GM21381 (cell line): ENCODE measurements at regions not wholly inside any gene's neighbourhood (a gene's known extent, or its start where the extent isn't known, plus 50 kb on each side); places are given as distances from the start of the nearest gene placed in this dataset.
"Not testable (repeated sequence)": the region's sequence is repeated elsewhere in the genome, so short reads cannot be mapped to it uniquely, and the experiment has no call there.

Experiments used
- ATAC-seq: cut with Tn5 transposase; IDR thresholded peaks from one replicate; pipeline ENCODE4 v1.9.1; 2021; ENCODE audit warnings: mild to moderate bottlenecking, moderate library complexity; ENCODE audit not compliant: unreplicated experiment

GRCh38 chr2:34892256-34892655 is 1293.2 kb upstream of the FAM98A start:
- no peak for ATAC-seq

DNA sequence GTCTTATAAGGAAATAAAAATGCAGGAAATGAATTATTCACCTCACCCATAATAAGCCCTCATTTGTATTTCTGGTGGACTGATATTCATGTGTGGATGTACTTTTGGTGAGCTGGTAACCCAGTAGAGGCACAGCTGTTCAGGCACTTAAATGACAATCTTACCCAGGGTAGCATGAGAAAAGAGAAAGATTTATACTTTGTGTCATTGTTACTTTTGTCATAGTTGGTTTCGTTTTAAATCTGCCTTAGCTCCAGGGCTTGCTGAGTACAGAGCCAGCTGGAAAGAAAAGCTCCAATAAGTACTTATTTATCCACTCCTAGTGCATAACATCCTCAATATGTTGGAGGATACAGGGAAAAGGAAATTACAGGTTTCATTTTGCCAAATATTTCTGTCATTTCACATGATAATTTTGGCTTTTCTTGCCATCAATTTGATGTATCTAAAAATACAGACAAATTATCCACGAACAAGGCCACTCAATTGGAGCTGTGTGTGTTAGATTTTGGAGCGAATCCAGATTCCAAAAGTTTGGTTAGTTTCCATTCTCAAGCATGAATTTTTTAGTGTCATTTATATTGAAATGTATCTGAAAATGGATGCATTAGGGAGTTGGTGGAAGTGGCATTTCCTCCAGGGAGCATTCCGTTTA is 1276.1 kb upstream of the FAM98A start:
- ATAC-seq, result no peak

DNA sequence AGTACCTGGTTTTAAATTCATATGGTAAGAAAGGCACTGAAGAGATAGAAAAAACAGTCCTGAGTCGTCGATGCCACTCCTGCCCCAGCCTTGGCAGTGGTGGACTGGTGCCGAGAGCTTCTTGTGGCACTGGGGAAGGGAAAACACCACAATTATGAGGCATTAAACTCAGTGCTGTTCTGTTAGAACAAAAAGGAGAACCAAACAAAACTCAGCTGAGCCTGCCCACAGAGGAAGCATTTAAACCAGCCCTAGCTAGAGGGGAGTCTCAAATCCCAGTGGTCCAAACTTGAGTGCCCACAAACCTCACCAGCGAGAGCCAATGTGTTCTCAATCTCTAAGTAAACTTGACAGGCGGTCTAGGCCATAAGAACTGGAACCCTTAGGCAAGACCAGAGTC is 1254.5 kb upstream of the FAM98A start:
- ATAC-seq, result no peak

DNA sequence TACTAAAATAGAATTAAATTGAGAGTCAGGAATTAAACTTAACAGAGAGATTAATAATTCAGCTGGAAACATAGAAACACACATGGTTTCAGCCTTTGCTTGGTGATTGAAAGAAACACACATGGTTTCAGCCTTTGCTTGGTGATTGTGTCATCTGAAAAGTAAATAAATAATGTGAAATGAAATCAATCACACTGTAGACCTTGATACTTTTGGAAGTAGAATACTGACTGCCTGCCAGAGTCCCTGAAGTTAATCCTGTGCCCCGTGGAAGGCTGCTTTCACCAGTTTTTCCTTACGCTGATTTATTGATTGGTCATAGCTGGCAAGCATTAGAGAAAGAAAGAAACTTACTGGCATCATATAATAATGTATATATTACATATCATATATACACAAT is 1252.7 kb upstream of the FAM98A start:
- no peak for ATAC-seq

DNA sequence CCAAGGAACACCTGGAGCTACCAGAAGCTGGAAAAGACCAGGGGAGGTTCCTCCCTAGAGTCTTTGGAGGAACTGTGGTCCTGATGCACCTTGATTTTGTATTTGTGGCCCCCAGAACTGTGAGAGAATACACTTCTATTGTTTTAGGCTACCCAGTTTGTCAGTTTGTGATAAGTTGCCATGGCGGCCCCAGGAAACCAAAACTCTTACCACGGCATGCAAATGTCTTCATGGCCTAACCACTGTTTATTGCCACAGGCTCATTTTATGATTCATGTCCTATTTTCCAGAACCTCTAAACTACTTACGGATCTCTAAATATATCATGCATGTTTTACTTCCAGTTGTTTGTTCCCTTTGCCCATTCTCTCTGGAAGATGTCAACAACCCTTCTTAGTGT is 1250.7 kb upstream of the FAM98A start:
- no peak for ATAC-seq

DNA sequence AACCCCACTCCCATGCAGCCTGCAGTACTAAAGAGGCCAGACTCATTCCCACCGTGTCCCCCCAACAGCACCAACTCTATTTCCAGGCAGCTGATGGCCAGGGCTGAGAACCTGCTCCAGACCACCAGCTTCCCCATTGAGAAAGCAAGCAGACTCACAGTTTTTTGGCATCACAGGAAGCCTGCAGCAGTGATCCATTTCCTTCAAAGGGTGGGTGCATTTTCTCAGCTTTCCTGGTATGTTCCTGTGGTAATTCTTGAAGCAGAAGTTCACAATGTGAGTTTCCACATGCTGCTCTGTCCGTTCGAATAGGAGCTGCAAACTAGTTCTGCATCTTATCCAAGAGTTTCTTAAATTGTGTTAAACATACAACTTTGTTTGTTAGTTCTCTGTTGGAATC is 1249.6 kb upstream of the FAM98A start:
- no peak for ATAC-seq

DNA sequence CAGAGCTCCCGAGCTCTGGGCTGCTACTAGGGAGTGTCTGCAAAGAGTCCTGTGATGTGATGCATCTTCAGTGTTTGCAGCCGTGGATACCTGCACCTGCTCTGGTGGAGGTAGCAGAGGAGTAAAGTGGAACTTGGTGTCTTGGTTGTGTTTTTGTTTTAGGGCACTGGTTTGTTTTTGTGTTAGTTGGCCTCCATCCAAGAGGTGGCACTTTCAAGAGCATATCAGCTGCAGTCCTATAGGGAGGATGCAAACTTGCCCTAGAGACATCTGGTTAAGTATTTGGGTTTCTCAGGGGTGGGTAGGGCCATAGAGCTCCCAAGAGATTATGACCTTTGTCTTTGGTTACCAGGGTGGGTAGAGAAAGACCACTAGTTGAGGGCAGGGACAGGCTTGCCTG is 1249.0 kb upstream of the FAM98A start:
- no peak for ATAC-seq

GRCh38 chr2:34844629-34845028 is 1245.5 kb upstream of the FAM98A start:
- no peak for ATAC-seq

DNA sequence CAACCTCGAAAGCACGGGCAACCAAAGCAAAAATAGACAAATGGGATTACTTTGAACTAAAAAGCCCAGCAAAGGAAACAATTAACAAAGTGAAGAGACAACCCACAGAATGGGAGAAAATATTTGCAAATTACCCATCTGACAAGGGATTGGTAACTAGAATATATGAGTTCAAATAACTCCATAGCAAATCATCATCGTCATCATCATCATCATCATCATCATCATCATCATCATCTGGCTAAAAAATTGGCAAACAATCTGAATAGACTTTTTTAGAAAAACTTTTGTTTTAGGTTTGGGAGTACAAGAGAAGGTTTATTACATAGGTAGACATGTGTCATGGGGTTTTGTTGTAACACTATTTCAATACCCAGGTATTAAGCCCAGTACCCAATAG is 1239.3 kb upstream of the FAM98A start:
- no peak for ATAC-seq

DNA sequence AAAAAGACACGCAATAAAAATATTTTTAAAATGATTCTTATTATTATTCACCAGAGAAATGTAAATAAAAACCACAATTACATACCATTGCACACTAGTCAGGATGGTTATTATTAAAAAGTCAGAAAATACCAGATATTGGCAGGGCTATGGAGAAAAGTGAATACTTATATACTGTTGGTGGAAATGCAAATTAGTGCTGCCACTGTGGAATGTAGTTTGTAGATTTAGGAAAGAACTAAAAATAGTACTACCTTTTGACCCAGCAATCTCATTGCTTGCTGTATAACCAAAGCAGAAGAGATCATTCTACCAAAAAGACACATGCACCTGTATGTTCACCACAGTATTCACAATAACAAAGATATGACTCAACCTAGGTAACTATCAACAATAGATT is 1237.3 kb upstream of the FAM98A start:
- ATAC-seq, result no peak

DNA sequence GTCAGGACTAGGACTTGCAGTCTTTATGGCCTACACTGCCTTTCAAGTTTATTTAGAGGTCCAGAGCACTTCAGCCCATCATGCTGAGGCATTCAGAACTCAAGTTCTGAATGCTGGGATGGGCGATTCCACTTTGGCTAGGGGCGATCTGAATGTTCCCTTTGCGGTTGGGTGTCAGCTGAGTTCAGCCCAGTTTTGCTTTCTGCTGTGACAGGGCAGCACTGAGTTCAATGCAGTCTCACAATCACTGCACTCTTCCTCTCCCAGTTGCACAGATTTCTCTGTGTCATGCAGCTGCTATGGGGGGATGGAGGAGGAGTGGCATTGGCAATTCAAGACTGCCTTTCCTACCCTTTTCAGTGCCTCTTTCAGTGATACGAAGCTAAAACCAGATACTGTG is 1232.0 kb upstream of the FAM98A start:
- ATAC-seq, result no peak

DNA sequence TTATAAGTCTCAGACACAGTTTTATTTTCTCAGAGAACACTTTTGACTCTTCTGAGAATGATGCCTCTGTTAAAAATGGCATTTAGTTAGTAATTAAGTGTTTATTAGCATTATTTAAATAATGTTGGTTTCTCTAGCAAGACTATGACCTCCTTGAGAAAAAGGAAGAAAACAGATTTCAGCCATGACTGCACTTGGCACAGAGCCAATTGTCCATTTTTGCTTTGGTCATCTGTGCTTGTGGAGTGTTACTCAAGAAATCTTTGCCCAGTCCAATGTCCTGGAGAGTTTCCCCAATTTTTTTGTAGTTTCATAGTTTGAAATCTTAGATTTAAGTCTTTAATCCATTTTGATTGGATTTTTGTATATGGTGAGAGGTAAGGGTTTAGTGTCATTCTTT is 1229.4 kb upstream of the FAM98A start:
- no peak for ATAC-seq

DNA sequence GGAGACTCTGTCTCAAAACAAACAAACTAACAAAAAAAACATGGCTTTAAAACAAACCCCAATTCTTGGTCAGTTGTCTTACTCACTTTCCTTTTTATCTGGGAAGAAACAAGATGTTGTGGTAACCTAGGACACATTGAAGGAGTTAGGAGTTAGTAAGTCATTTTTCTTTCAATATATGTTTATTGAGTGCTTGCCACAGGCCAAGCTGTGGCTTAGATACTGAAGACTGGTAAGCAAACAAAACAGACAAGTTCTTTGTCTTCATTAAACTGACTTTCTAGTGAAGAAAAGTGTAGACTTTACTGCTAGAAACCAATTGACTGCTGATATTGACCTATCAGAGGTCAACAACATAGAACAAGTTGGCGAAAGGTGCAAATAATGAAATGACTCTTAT is 1228.3 kb upstream of the FAM98A start:
- no peak for ATAC-seq

- no peak for ATAC-seq
These were observed 1226.6 kb upstream of the FAM98A start for GRCh38 chr2:34825686-34826085.

DNA sequence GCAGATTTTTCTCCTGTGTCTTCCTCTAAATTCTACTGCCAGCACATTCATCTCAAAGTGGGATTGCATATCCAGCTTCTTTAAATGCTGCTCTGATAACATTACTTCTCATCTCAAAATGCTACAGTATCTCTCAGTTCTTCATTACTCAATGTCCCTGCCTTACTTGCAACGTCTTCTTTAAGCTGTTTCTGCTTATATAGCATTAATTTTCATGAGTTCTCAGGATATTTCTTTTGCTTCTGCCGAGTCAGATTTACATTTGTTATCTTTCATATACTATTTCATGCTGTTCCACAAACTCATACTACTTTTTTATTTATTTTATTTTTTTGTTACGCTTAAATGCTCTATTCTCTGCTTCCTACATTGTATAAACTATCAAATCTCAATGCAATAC is 1223.5 kb upstream of the FAM98A start:
- ATAC-seq, result no peak

GRCh38 chr2:34815052-34815741 is 1216.1 kb upstream of the FAM98A start:
- no peak for ATAC-seq

DNA sequence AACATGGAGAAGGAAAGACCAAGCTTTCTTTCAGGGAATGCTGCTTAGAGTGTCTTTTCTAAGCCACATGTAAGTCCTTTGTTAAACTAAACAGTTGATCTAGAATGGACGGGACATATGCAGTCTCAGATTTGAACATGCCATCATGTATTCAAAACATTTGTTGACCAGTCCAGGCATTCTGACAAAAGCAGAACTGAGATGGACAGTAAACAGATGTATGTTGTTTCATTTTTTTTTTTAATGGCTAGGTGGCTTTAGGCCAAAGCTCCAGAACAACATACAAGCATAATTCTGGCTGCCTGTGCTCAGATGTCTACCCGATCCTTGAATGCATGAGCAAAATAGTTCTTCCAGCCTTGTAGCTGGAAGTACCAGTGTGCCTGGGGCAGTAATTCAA is 1211.4 kb upstream of the FAM98A start:
- no peak for ATAC-seq

GRCh38 chr2:34808426-34808825 is 1209.3 kb upstream of the FAM98A start:
- no peak for ATAC-seq

GRCh38 chr2:34806891-34807290 is 1207.8 kb upstream of the FAM98A start:
- ATAC-seq, result no peak

- ATAC-seq, result no peak
These were observed 1207.3 kb upstream of the FAM98A start for GRCh38 chr2:34806396-34806795.

DNA sequence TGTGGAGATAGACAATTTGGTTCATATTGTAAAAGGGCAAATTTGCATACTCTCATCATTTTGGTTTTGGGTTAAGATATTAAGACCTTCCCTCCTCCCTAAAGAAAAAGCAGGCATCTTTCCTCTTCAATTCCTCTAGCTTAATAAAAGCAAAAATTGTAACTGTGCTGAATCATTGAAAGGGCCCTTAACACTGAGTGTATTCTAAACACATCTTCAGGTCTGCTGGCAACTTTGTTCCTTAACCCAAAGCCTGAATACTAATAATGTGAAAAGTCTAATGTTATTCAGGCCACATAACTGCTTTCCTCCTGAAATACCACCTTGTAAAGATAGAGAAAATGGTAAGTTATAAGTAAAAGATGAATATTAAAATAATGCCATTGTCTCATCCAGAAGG is 1200.5 kb upstream of the FAM98A start:
- no peak for ATAC-seq

DNA sequence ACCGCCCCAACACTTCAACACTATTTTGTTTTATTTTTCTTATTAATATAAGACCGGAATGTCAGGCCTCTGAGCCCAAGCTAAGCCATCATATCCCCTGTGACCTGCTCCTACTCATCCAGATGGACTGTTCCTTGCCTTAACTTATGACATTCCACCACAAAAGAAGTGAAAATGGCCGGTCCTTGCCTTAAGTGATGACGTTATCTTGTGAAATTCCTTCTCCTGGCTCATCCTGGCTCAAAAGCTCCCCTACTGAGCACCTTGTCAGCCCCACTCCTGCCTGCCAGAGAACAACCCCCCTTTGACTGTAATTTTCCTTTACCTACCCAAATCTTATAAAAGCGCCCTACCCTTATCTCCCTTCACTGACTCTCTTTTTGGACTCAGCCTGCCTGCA is 1196.5 kb upstream of the FAM98A start:
- ATAC-seq, result not testable (repeated sequence)

DNA sequence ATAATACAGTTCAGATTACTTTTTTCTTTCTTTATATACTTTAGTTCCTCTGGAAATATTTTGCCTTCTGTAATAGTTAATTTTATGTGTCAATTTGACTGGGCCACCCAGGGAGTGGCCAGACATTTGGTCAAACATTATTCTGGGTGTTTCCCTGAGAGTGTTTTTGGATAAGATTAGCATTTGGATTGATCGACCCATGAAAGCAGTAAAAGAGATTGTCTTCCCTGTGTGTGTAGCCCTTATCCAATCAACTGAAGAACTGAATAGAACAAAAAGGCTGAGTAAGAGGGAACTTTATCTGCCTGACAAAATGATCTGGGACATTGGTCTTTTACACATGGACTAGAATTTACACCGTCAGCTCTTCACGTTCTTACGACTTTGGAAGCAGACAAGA is 1190.1 kb upstream of the FAM98A start:
- no peak for ATAC-seq
